HG03432 (cell line): ENCODE measurements at regions not wholly inside any gene's neighbourhood (a gene's known extent, or its start where the extent isn't known, plus 50 kb on each side); places are given as distances from the start of the nearest gene placed in this dataset.

Experiments used
- ATAC-seq: cut with Tn5 transposase; IDR thresholded peaks from one replicate; pipeline ENCODE4 v1.9.1; 2021; ENCODE audit warnings: mild to moderate bottlenecking, moderate library complexity; ENCODE audit not compliant: unreplicated experiment

DNA sequence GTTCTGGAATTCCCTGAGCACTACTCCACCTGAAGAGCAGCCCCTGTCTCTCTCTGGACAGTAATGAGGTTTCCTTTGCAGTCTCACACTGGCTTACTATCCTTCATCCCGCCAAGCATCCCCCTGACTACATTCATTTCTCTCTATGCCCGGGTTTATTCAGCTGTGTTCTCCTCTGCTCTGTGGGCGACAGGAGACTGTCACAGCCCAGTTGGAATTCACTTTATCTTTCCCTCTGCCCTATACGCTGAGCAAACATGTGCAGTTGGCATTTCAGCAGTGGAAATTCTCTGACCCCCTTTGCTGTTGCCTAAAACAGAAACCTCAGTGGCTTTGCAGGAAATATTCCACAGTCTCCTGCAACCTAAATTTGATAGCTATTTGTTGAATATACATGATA lies 83.5 kb upstream of the MAX start:
- ATAC-seq: no peak

DNA sequence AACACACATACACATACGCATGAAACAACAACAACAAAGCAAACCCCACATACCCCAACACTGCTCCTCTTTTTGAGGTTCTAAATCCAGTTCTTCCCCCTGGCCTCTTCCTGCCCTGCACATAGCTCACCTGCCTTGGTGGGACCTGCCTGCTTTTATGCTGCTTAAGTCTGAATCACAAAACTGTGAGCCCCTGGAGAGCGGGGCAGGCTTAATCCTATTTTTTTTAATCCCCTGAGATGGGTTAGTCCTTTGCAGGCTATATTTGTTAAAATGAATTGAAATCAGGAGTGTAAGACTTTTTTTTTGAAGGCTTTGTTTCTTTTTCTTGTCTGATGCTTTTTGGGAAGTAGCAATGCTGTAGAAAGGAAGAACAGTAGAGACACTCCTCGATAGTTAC lies 84.6 kb upstream of the MAX start:
- ATAC-seq: no peak

DNA sequence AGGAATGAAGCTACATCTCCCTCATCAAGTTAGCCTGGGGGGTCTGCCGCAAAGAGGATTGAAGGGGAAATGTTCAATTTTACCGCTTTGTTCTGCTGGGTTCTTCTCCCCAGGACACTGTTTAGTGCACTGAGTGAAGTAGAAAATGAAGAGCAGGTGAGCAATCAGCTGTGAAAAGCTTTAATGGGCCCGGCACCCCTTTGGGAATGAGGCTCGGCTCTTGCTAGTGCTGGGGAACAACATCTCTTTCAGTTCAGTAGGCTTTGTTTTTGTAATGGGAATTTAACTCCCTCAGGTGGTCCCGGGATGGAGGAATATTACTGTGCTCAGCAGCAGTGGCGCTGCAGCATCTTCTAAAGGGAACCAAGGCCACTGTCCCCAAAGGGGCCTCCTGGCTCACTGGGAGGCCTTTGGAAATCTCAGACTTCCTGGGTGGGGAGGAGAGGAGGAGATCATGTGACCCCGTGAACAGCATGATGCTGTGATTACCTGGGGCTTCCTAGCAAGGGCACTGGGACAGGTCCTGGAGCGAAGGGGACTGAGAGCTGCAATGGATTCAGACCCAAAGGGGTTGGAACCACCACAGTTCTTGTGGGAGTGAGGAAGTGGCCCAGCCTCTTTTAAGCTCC lies 85.2 kb upstream of the MAX start:
- no peak for ATAC-seq

DNA sequence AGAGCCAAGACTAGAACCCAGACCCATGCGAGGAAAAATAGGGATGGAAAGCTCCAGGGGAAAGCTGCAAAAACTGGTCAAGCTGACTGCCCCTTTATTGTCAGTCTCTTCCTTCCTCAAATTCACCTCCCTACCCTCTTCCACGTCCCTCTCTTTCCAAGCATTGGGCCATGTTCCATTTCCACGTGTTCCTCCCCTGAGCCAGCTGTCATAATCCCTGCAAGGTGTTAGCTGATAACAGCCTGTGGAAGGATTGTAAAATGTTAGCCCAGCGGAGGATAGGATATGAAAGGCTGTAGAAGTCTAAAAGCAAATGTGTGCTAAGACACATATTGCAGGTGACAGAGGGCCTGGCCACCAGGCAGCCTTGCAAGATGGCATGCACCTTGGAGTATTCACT lies 88.0 kb upstream of the MAX start:
- ATAC-seq: no peak

DNA sequence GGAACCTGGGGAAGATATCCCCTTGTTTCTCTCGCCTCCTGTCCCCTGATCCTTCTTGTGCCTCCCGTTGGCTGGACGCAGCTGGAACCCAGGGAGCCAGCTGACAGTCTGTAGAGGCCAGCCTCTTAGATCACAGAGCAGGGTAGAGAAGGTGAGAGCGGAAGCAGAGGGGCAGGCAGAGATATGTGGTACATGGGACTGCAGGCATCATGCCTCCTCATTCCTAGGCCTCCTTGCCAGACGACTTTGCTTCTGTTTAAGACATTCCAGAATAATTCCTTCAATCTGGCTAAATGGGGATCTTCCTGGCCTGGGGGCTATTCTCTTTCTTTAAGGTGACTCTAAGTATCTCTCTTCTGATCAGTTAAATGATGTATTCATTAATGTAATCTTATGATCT lies 89.4 kb upstream of the MAX start:
- ATAC-seq: no peak

DNA sequence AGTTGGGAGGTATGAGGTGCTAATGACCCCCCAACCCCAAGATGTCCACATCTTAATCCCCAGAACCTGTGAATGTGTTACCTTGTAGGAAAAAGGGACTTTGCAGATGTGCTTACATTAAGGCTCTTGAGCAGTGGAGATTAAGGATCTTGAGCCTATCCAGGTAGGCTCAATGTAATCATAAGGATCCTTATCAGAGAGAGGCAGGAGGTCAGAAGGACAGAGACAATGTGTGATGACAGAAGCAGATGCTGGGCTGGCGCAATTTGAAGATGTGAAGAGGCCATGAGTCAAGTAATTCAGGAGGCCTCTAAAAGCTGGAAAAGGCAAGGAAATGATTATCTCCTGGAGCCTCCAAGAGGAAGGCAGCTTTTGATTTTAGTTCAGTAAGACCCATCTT lies 90.4 kb upstream of the MAX start:
- ATAC-seq: no peak

DNA sequence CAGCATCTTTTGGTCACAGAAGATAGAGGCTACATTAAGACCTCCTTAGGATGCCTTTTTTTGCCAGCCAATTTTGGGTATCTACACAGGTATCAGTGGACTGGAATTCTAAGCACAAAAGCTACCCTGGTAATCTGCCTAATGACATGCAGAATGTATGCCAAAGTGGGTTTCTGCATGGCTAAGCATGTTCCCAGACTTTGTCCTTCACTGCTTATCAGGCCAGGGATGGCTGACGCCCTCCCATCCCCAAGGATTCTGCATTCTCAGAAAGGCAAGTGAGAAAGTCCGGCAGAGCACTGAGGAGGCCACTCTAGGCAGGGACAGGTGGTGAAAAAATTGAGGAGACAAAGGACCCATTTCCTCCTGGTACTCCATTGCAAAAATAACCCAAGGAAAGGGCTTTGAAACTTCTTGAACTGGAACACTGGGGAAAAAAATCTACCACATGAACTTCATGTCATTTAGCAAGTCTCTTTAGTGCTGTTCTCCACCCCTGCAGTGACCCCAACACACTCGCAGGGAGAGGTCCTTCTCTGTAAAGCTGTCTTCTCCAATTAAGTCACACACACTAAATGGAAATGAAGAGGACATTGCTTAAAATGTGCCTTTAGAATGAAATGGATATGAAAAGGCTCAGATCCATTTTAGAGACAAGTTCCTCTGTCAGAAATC lies 91.7 kb upstream of the MAX start:
- no peak for ATAC-seq

DNA sequence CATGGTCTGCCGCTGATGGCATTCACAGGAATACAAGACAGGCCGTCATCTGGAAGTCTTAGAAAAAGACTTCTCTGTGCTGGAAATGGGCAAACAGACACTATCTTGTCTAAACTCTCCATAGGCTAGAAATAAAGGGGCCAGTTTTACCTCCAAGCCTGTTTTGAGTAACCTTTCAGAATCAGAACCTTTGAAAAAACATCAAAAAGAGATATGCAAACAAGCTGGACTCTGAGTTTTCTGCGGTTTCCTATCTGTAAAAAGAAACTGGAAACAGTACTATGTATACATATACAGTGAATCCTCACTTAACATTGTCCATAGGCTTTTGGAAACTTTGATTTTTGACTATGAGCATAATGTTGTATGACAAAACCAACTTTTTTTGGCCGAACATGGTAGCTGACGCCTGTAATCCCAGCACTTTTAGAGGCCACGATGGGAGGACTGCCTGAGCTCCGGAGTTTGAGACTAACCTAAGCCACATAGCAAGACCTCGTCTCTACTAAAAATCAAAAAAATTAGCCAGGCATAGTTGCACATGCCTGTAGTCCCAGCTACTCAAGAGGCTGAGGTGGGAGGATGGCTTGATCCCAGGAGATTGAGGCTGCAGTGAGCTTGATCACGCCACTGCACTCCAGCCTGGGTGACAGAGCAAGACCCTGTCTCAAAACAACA lies 92.9 kb upstream of the MAX start:
- ATAC-seq: peak; percentile 91

DNA sequence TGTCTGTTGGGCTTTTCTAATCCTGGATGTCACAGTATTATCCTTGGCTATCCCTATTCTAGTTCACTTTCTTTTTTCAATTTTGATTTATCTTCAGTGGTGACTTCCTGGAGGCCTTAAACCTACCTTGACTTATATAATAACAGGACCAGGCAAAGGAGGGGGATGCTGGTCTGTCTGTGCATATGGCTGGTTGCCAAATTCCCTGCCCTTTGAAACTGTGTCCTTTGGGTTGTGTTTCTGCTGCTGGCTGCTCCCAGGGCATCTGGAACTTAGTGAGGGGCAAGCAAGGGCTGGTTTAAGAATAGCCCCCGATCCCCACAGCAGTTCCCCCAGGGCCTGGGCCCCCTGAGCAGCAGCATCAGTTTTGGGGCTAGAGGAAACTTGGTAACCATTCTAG lies 96.0 kb upstream of the MAX start:
- no peak for ATAC-seq

DNA sequence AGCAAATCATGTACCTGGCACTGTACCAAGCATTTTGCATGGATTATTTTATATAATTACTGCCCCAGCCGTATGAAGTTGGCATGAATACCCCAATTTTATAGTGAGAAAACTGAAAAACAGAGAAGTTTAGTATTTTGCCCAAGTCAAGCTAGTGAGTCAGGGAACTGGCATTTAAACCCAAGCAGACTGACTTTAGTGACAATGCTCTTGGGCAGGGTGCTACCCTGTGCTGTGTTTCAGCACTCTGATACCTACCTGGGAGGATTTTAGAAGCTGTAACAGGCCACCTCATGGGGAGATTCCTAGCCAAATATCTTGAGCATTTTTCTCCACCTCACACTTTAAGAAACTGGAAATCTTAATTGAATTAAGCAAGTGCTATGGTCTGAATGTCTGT lies 98.1 kb upstream of the MAX start:
- ATAC-seq: no peak

DNA sequence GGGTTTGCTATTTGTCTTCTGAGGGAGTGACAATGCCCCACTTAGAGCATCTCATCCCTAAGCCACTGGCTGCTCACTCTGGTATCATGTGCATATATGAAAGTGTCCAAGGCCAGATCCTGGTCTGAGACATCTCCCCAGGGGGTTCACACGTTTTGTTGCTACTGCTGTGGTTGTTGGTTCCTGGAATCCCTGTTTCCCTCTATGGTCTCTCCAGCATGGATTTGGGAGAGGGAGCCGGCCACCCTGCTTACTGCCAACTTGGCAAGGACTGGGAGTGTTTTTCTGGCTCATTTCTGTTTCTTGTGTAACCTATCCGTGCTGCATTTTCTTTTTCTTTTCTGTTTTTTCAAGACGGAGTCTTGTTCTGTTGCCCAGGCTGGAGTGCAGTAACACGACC lies 101.3 kb upstream of the MAX start:
- ATAC-seq: no peak

DNA sequence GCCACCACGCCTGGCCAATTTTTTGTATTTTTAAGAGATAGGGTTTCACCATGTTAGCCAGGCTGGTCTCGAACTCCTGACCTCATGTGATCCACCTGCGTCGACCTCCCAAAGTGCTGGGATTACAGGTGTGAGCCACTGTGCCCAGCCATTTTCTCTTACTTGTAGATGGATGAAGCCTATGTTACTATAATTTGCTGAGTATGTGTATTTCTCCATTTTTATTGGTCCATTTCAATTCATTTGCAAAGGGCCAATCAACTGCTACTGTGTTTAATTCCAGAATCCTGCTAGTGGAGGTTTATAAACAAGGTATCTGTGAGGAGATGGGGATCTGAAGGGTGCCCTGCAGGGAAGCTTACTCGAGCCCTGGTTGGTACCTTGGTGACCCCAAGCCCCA lies 101.7 kb upstream of the MAX start:
- ATAC-seq: no peak

DNA sequence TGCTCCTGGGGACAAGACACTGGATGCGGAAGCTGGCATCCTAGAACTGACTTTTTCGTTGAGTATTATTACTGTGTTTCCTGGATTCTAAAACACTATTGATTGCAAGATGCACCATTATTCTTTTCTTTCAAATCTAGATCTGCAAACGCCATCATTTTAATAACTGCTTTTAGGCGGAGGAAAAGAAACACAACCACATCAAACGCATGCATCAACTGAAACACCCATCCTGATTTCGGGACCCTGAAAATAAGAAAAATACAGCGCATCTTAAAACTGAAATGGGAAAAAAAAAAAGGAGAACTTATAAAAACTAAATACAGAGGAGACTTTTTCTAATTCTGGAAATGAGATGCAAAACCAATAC lies 103.7 kb upstream of the MAX start:
- ATAC-seq: no peak

DNA sequence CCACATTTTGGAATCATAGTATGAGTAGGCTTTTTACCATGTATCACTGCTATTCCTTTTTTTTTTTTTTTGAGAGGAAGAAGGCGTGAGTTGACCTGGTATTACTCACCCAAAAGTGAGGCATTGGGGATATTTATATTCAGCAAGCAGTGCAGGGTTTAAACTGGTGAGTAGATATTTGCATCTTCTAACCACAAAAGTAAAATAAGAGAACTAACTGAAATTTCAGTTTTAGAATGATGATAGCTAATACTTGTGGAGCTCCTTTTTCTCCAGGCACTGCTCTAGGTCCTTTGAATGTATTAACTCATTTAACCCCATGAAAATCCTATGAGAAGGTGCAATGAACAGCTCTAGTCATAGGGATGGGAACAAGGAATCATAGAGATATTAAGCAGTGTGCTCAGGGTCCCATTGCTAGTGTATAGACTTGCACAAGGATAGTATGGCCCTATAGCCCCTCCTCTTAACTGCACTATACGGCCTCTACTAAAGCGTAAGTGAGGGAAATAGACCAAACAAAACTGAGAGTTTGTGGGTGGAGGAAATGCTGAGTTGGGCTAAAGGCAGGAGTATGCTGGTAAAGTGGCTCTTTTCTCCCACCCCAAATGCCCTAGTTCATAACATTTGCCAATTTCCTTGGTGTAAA lies 104.3 kb upstream of the MAX start:
- ATAC-seq: peak; percentile 73

DNA sequence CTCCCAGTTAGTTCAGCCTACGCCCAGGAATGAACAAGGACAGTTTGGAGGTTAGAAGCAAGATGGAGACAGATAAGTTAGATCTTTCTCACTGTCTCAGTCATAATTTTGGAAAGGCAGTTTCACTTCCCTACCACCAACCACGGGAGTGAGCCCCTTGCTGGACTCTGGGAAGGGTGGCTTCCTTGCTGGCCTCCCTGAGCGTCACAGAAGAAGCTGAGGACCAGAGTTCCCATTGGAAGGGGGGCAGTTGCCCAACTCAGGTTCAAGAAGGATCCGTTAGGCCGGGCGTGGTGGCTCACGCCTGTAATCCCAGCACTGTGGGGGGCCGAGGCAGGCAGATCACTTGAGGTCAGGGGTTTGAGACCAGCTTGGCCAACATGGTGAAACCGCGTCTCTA lies 106.2 kb upstream of the MAX start:
- no peak for ATAC-seq

DNA sequence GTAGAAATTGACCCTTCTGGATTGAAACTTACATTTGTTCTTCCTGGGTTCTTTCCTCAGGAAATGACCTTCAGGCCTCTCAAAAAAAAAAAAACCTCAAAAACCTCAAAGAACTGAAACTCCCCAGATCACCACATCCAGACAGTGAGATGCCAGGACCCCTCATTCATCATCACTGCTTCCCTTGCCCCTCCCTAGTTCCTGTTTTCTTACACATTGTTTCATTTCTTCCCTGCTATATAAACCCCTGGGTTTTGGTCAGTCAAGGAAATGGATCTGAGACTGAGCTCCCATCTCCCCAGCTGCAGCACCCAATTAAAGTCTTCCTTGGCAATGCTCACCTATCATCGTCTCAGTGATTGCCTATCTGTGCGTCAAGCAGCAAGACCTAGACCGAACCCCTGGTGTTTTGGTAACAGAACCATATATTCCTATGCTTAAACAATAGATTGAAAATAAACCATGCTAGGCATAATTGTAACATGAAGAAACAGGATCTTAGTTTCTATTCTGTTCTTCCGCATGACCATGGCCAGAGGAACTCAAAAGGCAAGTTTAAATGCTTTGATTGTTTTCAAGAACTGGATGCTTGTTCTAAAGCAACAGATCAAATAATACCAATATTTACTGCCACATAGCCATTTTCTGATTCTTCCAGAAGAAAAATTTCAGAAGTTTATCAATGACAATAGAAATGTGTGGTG lies 108.0 kb upstream of the MAX start:
- no peak for ATAC-seq

DNA sequence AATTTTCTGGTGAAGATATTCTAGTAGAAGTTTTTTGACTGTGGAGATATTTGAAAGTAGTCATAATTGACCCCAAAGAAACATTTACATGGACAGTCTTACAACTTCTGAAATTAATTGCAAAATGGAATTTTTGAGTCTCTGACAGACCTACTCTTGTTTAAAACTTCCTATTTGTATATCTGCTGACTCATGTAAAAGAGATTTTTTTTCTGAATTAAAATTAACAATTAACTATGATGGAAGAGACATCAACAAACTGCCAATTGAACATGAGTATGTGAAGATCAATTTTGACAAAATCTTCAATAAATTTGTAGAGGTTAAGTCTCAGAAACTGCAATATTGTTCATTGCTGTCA lies 108.5 kb upstream of the MAX start:
- ATAC-seq: no peak

DNA sequence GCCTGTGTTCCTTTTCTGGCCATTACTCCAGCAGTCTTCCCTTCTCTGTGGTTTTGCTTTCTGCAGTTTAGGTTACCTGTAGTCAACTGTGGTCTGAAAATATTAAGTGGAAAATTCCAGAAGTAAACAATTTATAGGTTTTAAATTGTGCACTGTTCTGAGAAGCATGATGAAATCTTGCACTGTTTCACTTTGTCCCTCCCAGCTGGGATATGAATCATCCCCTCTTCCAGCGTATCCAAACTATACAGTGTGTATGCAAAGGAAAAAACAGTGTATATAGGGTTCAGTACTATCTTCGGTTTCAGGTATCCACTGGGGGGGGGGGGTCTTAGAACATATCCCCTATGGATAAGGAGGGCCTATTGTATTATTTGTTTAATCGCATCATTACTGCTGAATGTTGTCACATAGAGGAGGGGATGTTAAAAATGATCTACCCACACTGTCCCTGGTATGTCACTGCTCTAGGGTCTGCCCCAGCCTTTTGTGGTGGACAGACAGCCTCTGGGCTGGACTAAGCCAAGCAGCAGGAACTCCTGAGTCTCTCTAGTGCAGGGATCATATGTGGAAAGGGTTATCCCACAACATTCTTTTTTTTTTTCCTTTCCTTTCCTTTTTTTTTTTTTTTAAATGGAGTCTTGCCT lies 109.1 kb upstream of the MAX start:
- ATAC-seq: no peak

DNA sequence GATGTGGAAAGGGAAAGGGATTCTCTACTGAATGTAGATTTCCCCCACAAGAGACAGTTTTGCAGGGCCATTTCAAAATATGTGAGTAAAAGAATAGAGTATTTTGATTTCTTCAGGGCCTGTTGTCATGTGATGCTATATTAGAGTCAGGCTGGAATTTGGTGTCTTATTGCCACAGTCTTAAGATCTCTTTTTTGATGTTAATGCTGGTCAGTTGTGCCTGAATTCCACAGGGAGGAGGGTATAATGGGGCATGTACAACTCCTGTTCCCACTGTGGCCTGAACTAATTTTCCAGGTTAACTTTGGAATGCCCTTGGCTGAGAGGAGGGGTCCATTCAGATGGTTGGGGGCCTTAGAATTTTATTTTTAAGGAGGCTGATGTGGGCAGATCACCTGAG lies 111.0 kb upstream of the MAX start:
- no peak for ATAC-seq

DNA sequence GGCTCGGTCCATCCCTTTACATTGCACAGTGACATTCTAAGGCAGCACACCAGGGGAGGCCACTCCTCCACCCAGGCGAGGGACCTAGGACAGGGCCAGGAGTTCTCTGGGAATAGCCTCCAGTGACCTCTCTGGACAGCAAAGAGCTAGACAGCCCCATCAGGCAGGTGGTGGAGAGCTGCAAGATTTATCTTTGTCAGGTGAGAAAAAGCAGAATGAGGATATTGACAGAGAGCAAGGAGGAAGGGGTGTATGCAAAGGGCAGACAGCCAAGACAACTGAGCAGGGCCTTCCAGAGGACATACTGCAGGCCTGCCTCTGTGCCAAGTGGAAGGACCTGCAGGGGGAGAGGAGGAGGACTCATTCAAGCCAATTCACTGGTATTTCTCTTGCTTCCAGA lies 112.4 kb upstream of the MAX start:
- no peak for ATAC-seq

DNA sequence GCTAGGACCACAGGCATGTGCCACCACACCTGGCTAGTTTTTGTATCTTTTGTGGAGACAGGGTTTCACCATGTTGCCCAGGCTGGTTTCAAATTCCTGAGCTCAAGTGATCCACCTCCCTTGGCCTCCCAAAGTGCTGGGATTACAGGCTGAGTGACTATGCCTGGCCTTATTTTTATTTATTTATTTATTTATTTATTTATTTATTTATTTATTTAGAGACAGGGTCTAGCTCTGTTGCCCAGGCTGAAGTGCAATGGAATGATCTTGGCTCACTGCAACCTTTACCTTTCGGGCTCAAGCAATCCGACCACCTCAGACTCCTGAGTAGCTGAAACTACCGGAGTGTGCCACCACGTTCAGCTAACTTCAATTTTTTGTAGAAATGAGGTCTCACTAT lies 117.0 kb upstream of the MAX start:
- ATAC-seq: no peak
